ENCODE measurements at regions not wholly inside any gene's neighbourhood (a gene's known extent, or its start where the extent isn't known, plus 50 kb on each side); places are given as distances from the start of the nearest gene placed in this dataset.

GRCh38 chr6:18335948-18336347, 51.2 kb upstream of the RNF144B start:
- no peak for DNase-seq

- DNase-seq, result no peak
Observed at GRCh38 chr6:18334251-18334650, 52.9 kb upstream of the RNF144B start.

GRCh38 chr6:18330548-18331081, 56.5 kb upstream of the RNF144B start:
- DNase-seq, result no peak

DNA sequence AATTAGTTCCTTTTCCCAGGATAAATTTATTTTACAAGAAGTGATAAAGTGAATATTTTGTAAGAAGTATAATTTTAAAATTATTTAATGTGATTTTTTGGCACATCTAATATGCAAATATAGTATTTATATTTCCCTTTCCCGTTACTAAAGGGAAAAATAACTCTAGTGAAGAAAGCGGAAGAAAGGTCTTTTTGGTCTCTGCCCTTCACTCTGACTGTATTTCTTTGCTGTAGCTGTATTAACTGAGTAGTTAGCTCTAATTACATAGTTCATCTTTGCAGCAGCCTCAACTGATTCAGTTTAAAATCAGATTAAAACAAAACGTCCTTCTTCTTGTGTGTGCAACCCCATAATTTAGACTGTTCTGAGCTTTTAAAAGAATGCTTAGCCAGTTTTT, 57.4 kb upstream of the RNF144B start:
- no peak for DNase-seq

- DNase-seq, result peak; percentile 33
Observed at GRCh38 chr6:18328540-18328939, 58.6 kb upstream of the RNF144B start.

DNA sequence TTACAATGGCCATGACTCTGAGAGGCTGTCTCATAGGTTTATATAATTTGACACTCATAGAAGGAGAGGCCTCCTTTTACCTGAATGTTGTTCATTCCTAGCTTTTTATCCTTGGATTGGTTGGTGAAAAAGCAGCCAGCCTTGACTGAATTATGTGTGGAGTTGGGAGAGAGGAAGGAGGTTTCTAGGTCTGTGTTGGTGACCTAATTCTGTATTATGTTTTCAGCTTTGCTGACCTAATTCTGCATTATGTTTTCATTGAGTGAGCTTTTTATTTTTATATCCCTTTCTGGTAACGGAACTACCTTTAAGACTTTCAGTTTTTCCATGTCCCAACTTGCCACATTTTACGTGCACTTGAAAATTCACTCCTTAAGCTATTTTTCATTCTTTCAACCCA, 59.1 kb upstream of the RNF144B start:
- peak; percentile 44 for DNase-seq

- DNase-seq, result no peak
Observed at GRCh38 chr6:18327626-18328025, 59.5 kb upstream of the RNF144B start.

DNA sequence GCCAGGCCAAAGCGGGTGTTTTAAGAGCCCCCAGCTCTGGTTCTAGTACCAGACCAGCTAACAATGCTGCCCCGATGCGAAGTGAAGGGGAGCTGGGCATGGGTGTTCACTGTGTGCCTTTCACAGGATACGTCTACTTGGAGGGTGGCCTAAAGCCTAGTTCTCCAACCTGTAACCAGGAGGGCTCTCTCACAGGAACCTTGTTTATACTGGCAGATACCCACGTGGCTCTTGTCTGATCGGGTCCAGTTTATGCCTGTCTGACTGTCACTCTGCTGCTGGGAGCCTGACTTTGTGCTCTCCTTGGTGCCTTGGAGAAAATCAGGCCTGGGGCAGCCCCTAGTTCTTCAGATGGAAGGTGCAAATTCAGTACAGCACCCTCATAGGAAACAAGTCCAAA, 60.2 kb upstream of the RNF144B start:
- no peak for DNase-seq

- DNase-seq, result no peak
Observed at GRCh38 chr6:18326001-18326400, 61.1 kb upstream of the RNF144B start.

DNA sequence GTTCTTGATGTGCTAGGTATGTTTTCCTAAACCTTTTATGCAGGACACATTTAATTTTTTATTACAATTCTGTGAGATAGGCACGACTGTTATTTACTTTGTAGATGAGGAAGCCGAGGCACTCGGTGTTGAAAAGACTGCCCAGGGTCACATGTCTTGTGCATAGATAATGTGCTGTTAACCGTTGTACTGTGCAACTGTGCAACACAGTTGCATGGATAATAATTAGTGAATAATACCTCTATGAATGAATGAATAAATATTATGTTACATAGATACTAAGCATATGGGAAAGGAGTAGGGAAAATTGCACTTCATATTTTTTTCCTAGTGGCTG, 60.3 kb upstream of the DEK start:
- no peak for DNase-seq

GRCh38 chr6:18323935-18324705, 59.8 kb upstream of the DEK start:
- DNase-seq, result peak; percentile 63

- no peak for DNase-seq
Observed at GRCh38 chr6:18317850-18318249, 53.5 kb upstream of the DEK start.

DNA sequence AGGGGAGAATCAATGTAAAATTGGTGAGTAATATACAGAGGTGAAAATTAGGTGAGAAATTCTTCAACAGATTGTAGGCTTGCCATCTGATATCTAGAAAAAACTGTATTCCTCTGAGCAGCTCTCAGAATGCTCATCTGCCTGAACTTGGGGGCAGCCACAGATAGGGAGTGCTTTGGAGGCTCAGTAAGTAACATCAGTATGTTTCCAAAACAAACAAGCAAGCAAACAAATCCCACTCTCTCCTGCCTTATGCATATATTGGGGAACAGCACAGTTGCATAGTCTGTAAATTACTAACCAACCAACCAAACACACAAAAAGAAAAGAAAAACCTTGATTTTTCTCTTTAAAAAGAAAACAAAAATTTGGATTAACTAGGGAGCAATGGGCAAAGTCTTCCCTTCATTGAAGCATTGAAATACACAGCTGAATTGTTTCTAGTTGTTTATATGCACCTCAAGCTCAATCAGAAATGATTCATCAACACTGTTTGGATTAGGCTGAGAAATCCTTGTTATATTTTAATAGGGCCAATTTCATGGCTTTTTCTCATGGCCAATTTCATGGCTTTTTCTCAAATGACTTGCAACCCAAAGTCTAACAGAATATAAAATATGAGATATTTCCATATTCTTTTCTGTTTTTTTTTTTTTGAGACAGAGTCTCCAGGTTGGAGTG, 50.1 kb upstream of the DEK start:
- no peak for DNase-seq
